ENCODE measurements at regions not wholly inside any gene's neighbourhood (a gene's known extent, or its start where the extent isn't known, plus 50 kb on each side); places are given as distances from the start of the nearest gene placed in this dataset.
A peak's percentile ranks its signal among the peaks of the same experiment; 100 is the strongest.

- Mint-ChIP-seq H3K4me1 (peaks cover 16% of the 10 kb centered on the region), H3K36me3 (peaks cover 8% of the 10 kb centered on the region; the same call in 1 of the 2 replicates), H3K27ac (no peak overlapping the region), H3K9me3 (peaks cover 9% of the 10 kb centered on the region), H3K27me3 (ENCODE audit: low read depth) (peaks cover 9% of the 10 kb centered on the region), H3K4me3 (no peak overlapping the region)
- ChIA-PET CTCF (no interaction called here), POLR2A (no interaction called here)
- TF ChIP-seq ZSCAN18 (CRISPR knock-in tag; IDR thresholded peaks at IDR 0.05) (no peak), NFYB (CRISPR knock-in tag; conservative IDR thresholded peaks at IDR 0.05; ENCODE audit: low read depth) (no peak), CTCF (IDR thresholded peaks at IDR 0.05) (no peak)
- ATAC-seq = peak; percentile 40; the same call in 1 of the 2 replicates
- DNase-seq (ENCODE audit: low spot score) = no peak
Measured at GRCh38 chr14:98890556-98891340, 381.2 kb downstream of the BCL11B start.

- Mint-ChIP-seq H3K36me3 (peaks cover 8% of the 10 kb centered on the region; the same call in 1 of the 2 replicates), H3K9me3 (peaks cover 15% of the 10 kb centered on the region), H3K27ac (no peak overlapping the region), H3K4me3 (no peak overlapping the region), H3K4me1 (peaks cover 17% of the 10 kb centered on the region), H3K27me3 (ENCODE audit: low read depth) (peaks cover 16% of the 10 kb centered on the region)
- ChIA-PET POLR2A (no interaction called here), CTCF (no interaction called here)
- DNase-seq (ENCODE audit: low spot score) (no peak), ATAC-seq (no peak)
- TF ChIP-seq HMGXB4 (CRISPR knock-in tag; IDR thresholded peaks at IDR 0.05) = no peak
- TF ChIP-seq CREM (CRISPR knock-in tag; IDR thresholded peaks at IDR 0.05) = no peak
- no peak for TF ChIP-seq E2F1 (CRISPR knock-in tag; IDR thresholded peaks at IDR 0.05)
- TF ChIP-seq MXD4 (CRISPR knock-in tag; IDR thresholded peaks at IDR 0.05; ENCODE audit: borderline replicate concordance) = no peak
- no peak for TF ChIP-seq USF1 (CRISPR knock-in tag; IDR thresholded peaks at IDR 0.05)
Measured at GRCh38 chr14:98893675-98894074, 378.3 kb downstream of the BCL11B start.

GRCh38 chr14:98894600-98894999 lies 377.4 kb downstream of the BCL11B start:
- Mint-ChIP-seq H3K4me1 (peaks cover 11% of the 10 kb centered on the region), H3K9me3 (peaks cover 8% of the 10 kb centered on the region), H3K27me3 (ENCODE audit: low read depth) (peaks cover 16% of the 10 kb centered on the region), H3K36me3 (peaks cover 2% of the 10 kb centered on the region; the same call in 1 of the 2 replicates), H3K4me3 (no peak overlapping the region), H3K27ac (no peak overlapping the region)
- POLR2A ChIA-PET = no interaction called here
- DNase-seq (ENCODE audit: low spot score) (no peak), ATAC-seq (no peak)
- CTCF ChIA-PET = no interaction called here
- no peak for TF ChIP-seq ZNF396 (CRISPR knock-in tag; IDR thresholded peaks at IDR 0.05; ENCODE audit: borderline replicate concordance)
- TF ChIP-seq ZSCAN18 (CRISPR knock-in tag; IDR thresholded peaks at IDR 0.05) = no peak
- no peak for TF ChIP-seq ARID4B (CRISPR knock-in tag; IDR thresholded peaks at IDR 0.05; ENCODE audit: borderline replicate concordance)
- TF ChIP-seq NR2C2 (CRISPR knock-in tag; IDR thresholded peaks at IDR 0.05) = no peak
- no peak for TF ChIP-seq NFE2L1 (CRISPR knock-in tag; IDR thresholded peaks at IDR 0.05)
- no peak for TF ChIP-seq FOXP1 (CRISPR knock-in tag; IDR thresholded peaks at IDR 0.05; ENCODE audit: borderline replicate concordance)
- no peak for TF ChIP-seq E2F1 (CRISPR knock-in tag; IDR thresholded peaks at IDR 0.05)
- no peak for TF ChIP-seq FOXJ3 (CRISPR knock-in tag; IDR thresholded peaks at IDR 0.05; ENCODE audit: borderline replicate concordance)
- TF ChIP-seq TCF7 (CRISPR knock-in tag; IDR thresholded peaks at IDR 0.05; ENCODE audit: low read depth) = no peak

All from WTC11 (cell line).